HG03159 (cell line): ENCODE measurements at regions not wholly inside any gene's neighbourhood (a gene's known extent, or its start where the extent isn't known, plus 50 kb on each side); places are given as distances from the start of the nearest gene placed in this dataset.

ENCODE experiments used
- ATAC-seq: cut with Tn5 transposase; IDR thresholded peaks from one replicate; pipeline ENCODE4 v1.9.1; 2021; ENCODE audit warnings: mild to moderate bottlenecking, moderate library complexity; ENCODE audit not compliant: unreplicated experiment

GRCh38 chr11:27783701-27784355 lies 83.6 kb upstream of the BDNF start:
- no peak for ATAC-seq

- ATAC-seq = no peak
Observed at GRCh38 chr11:27777033-27777432, 76.8 kb upstream of the BDNF start.

GRCh38 chr11:27773884-27774283 lies 73.6 kb upstream of the BDNF start:
- ATAC-seq = no peak

GRCh38 chr11:27771516-27771915 lies 71.3 kb upstream of the BDNF start:
- no peak for ATAC-seq

- ATAC-seq = no peak
Observed at GRCh38 chr11:27770576-27770975, 70.3 kb upstream of the BDNF start.

- ATAC-seq = no peak
Observed at GRCh38 chr11:27763736-27764135, 63.5 kb upstream of the BDNF start.

- ATAC-seq = no peak
Observed at GRCh38 chr11:27761356-27761755, 61.1 kb upstream of the BDNF start.

- no peak for ATAC-seq
Observed at GRCh38 chr11:27757953-27758352, 57.7 kb upstream of the BDNF start.

GRCh38 chr11:27754035-27755017 lies 54.1 kb upstream of the BDNF start:
- no peak for ATAC-seq
